ENCODE measurements at regions not wholly inside any gene's neighbourhood (a gene's known extent, or its start where the extent isn't known, plus 50 kb on each side); places are given as distances from the start of the nearest gene placed in this dataset.

DNA sequence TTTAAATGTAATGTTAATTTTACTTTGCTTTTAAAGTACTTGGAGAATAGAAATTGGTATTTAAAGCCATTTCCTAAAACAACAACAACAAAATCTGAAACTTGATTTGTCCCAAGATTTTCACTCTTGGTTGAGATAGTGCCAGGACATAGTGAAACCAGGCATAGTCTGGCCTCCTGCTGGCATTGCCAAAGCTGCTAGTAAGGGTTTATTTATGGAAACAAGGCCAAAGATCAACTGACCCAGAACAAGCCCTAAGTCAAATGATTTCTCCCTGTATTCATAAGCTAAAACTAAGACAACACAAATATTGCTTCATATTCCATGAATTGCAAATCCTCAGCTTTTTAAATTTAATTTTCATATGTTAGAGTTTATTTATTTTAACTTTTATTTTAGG is 227.5 kb upstream of the FGF13 start:
- Histone ChIP-seq H3K4me1 (ENCODE audit: control insufficient read depth, insufficient read depth, low read length) (no peaks in the 10 kb centered on the region), H3K9ac (ENCODE audit: low read length) (no peak overlapping the region), H3K9me3 (ENCODE audit: control insufficient read depth, low read length) (no peaks in the 10 kb centered on the region), H3K4me3 (ENCODE audit: low read length) (no peak overlapping the region), H3K27me3 (ENCODE audit: control insufficient read depth, insufficient read depth, low read length) (no peaks in the 10 kb centered on the region), H3K36me3 (ENCODE audit: control insufficient read depth, insufficient read depth, low read length) (no peaks in the 10 kb centered on the region)

- Histone ChIP-seq H3K27me3 (ENCODE audit: control insufficient read depth, insufficient read depth, low read length) (no peaks in the 10 kb centered on the region), H3K36me3 (ENCODE audit: control insufficient read depth, insufficient read depth, low read length) (no peaks in the 10 kb centered on the region), H3K9me3 (ENCODE audit: control insufficient read depth, low read length) (no peaks in the 10 kb centered on the region), H3K9ac (ENCODE audit: low read length) (no peak overlapping the region), H3K4me1 (ENCODE audit: control insufficient read depth, insufficient read depth, low read length) (no peaks in the 10 kb centered on the region), H3K4me3 (ENCODE audit: low read length) (no peak overlapping the region)
Observed at GRCh38 chrX:138938003-138938402, 226.5 kb upstream of the FGF13 start.

DNA sequence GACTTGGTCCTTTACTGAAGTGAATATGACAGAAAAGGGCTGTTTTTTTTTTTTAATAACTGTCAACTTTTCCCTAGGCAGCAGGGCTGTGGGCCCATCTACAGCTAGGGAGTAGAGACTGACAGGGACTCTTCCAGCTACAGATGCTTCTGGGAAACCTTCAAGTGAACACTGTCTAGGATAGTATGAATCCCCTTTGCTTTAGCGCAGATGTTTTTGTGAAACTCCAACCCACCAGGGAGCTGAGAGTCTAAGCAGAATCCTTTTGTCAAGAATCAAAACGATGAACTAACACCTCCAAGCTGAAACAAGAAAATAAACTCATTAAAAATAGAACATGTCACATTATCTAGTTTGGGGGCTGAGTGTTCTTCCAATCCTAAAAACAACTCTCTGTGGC is 219.7 kb upstream of the FGF13 start:
- Histone ChIP-seq H3K27me3 (ENCODE audit: control insufficient read depth, insufficient read depth, low read length) (no peaks in the 10 kb centered on the region), H3K4me1 (ENCODE audit: control insufficient read depth, insufficient read depth, low read length) (no peaks in the 10 kb centered on the region), H3K36me3 (ENCODE audit: control insufficient read depth, insufficient read depth, low read length) (no peaks in the 10 kb centered on the region), H3K9ac (ENCODE audit: low read length) (no peak overlapping the region), H3K4me3 (ENCODE audit: low read length) (no peak overlapping the region), H3K9me3 (ENCODE audit: control insufficient read depth, low read length) (no peaks in the 10 kb centered on the region)

GRCh38 chrX:138930583-138930945 is 219.0 kb upstream of the FGF13 start:
- Histone ChIP-seq H3K36me3 (ENCODE audit: control insufficient read depth, insufficient read depth, low read length) (no peaks in the 10 kb centered on the region), H3K27me3 (ENCODE audit: control insufficient read depth, insufficient read depth, low read length) (no peaks in the 10 kb centered on the region), H3K9me3 (ENCODE audit: control insufficient read depth, low read length) (no peaks in the 10 kb centered on the region), H3K4me1 (ENCODE audit: control insufficient read depth, insufficient read depth, low read length) (no peaks in the 10 kb centered on the region), H3K9ac (ENCODE audit: low read length) (no peak overlapping the region), H3K4me3 (ENCODE audit: low read length) (no peak overlapping the region)

GRCh38 chrX:138929926-138930582 is 218.5 kb upstream of the FGF13 start:
- H3K9me3 ChIP-seq (ENCODE audit: control insufficient read depth, low read length): no peaks in the 10 kb centered on the region
- no peaks in the 10 kb centered on the region for H3K27me3 ChIP-seq (ENCODE audit: control insufficient read depth, insufficient read depth, low read length)
- H3K36me3 ChIP-seq (ENCODE audit: control insufficient read depth, insufficient read depth, low read length): no peaks in the 10 kb centered on the region
- no peak overlapping the region for H3K9ac ChIP-seq (ENCODE audit: low read length)
- no peak overlapping the region for H3K4me3 ChIP-seq (ENCODE audit: low read length)
- H3K4me1 ChIP-seq (ENCODE audit: control insufficient read depth, insufficient read depth, low read length): no peaks in the 10 kb centered on the region

DNA sequence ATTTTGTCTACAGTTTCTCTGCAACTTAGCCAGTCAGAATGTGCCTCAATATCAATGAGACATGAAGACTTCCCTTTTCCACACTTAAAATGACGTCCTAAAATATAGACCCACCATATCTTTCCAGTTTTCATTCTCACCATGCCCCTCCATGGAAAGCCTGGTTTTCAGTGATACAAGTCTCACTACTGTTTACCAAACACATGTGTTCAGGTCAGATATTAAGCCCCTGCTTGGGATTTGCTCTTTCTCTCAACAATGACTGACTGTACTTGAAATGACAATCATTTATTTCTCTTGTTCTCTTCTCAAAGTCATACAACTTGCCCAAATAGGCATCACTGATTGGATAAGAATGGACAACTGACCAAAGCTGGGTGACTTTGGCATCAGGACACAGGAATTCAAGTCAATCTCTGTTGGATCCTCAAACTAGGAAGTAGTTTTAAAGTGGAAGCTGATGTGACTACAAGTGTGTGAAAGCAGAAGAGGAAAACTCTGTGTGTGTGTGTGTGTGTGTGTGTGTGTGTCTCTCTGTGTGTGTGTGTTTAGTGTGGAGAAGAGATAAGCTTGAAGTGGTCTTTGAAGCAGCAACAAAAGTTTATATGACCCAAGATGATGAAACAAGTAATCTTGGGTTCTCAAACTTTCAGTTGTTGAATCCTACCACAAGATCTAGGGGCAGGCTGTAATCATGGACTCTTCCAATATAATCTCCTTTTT is 217.4 kb upstream of the FGF13 start:
- H3K36me3 ChIP-seq (ENCODE audit: control insufficient read depth, insufficient read depth, low read length): no peaks in the 10 kb centered on the region
- no peak overlapping the region for H3K9ac ChIP-seq (ENCODE audit: low read length)
- H3K4me1 ChIP-seq (ENCODE audit: control insufficient read depth, insufficient read depth, low read length): no peaks in the 10 kb centered on the region
- no peaks in the 10 kb centered on the region for H3K9me3 ChIP-seq (ENCODE audit: control insufficient read depth, low read length)
- no peaks in the 10 kb centered on the region for H3K27me3 ChIP-seq (ENCODE audit: control insufficient read depth, insufficient read depth, low read length)
- H3K4me3 ChIP-seq (ENCODE audit: low read length): no peak overlapping the region

DNA sequence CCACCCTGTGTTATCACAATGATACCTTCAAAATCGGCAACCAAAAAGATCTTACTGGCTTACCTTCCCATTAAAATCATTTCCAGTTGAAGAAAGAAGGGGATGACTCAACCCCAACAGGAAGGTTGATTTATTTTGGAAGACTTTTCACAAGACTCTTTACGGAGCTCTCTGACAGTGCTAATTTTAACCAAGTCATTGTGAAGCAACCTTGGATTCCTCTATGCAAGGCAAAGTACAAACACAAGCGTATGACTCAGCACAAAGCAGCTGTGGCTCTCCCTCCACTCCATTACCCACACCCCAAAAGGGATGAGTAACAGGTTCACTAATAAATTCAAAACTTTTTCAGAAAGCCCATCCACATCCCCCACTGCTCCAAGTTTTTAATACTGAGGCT is 213.8 kb upstream of the FGF13 start:
- H3K4me1 ChIP-seq (ENCODE audit: control insufficient read depth, insufficient read depth, low read length): no peaks in the 10 kb centered on the region
- H3K9ac ChIP-seq (ENCODE audit: low read length): no peak overlapping the region
- H3K36me3 ChIP-seq (ENCODE audit: control insufficient read depth, insufficient read depth, low read length): no peaks in the 10 kb centered on the region
- H3K4me3 ChIP-seq (ENCODE audit: low read length): no peak overlapping the region
- H3K27me3 ChIP-seq (ENCODE audit: control insufficient read depth, insufficient read depth, low read length): no peaks in the 10 kb centered on the region
- no peaks in the 10 kb centered on the region for H3K9me3 ChIP-seq (ENCODE audit: control insufficient read depth, low read length)

DNA sequence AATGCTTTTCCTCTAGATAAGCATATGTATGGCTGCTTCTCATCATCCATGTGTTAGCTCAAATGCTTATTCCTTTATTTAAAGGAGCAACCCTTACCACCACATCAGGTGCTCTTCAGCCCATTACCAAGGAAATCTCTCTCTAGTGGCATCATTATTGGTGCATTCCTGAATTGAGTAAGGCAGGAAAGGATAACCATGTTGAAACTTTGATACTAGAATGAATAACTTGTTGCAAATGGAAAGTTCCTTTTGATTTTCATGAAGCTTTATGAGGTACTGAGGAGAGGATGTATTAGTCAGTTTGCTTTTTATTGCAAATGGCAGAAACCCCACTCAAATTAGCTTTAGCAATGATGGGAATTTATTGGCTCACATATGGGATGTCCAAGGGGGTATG is 212.3 kb upstream of the FGF13 start:
- Histone ChIP-seq H3K27me3 (ENCODE audit: control insufficient read depth, insufficient read depth, low read length) (no peaks in the 10 kb centered on the region), H3K4me1 (ENCODE audit: control insufficient read depth, insufficient read depth, low read length) (no peaks in the 10 kb centered on the region), H3K4me3 (ENCODE audit: low read length) (no peak overlapping the region), H3K9ac (ENCODE audit: low read length) (no peak overlapping the region), H3K36me3 (ENCODE audit: control insufficient read depth, insufficient read depth, low read length) (no peaks in the 10 kb centered on the region), H3K9me3 (ENCODE audit: control insufficient read depth, low read length) (no peaks in the 10 kb centered on the region)

DNA sequence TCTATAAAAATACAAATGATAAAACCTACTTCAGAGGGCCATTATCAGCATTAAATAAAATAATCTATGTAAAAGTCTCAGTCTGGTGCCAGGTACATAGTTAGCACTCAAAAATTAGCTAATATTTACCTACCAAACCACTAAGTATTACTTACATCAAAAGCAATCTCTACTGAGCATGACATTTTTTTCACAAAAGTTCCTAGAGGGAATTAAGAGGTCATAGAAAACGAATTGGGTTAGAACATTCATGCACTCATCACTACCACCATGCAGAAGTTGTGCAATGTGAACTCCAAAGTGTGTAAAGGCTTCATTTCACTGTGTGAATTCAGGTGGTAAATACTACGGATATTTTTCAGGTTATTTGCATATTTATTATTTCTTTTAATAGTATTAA is 209.5 kb upstream of the FGF13 start:
- H3K36me3 ChIP-seq (ENCODE audit: control insufficient read depth, insufficient read depth, low read length): no peaks in the 10 kb centered on the region

GRCh38 chrX:138917781-138918180 is 206.3 kb upstream of the FGF13 start:
- Histone ChIP-seq H3K4me1 (ENCODE audit: control insufficient read depth, insufficient read depth, low read length) (no peaks in the 10 kb centered on the region), H3K9ac (ENCODE audit: low read length) (no peak overlapping the region), H3K9me3 (ENCODE audit: control insufficient read depth, low read length) (no peaks in the 10 kb centered on the region)

More for the DNA sequence above, 209.5 kb upstream of the FGF13 start:
- Histone ChIP-seq H3K9ac (ENCODE audit: low read length) (no peak overlapping the region), H3K9me3 (ENCODE audit: control insufficient read depth, low read length) (no peaks in the 10 kb centered on the region), H3K27me3 (ENCODE audit: control insufficient read depth, insufficient read depth, low read length) (no peaks in the 10 kb centered on the region), H3K4me3 (ENCODE audit: low read length) (no peak overlapping the region), H3K4me1 (ENCODE audit: control insufficient read depth, insufficient read depth, low read length) (no peaks in the 10 kb centered on the region)

DNA sequence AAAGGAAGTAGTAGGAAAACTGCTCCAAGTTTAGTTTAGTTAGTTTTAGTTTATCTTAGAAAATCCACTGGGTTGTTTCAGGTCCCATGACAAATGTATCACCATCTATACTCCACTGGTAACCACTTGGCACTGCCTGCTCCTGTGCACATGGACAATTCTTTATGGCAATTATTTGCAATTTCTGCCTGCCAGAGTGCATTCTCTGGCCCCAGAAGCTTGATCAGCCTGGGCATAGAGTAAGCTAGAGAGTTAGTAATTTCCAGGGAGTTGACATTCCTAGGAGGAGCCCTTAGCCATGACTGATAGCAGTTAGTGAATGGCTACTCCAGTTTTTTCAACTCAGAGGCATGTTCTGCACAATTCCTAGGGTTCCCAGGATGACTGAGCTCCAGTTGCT is 203.2 kb upstream of the FGF13 start:
- Histone ChIP-seq H3K9ac (ENCODE audit: low read length) (no peak overlapping the region), H3K4me1 (ENCODE audit: control insufficient read depth, insufficient read depth, low read length) (no peaks in the 10 kb centered on the region), H3K27me3 (ENCODE audit: control insufficient read depth, insufficient read depth, low read length) (no peaks in the 10 kb centered on the region), H3K9me3 (ENCODE audit: control insufficient read depth, low read length) (no peaks in the 10 kb centered on the region), H3K36me3 (ENCODE audit: control insufficient read depth, insufficient read depth, low read length) (no peaks in the 10 kb centered on the region), H3K4me3 (ENCODE audit: low read length) (no peak overlapping the region)

More at GRCh38 chrX:138917781-138918180, 206.3 kb upstream of the FGF13 start:
- H3K36me3 ChIP-seq (ENCODE audit: control insufficient read depth, insufficient read depth, low read length): no peaks in the 10 kb centered on the region
- no peak overlapping the region for H3K4me3 ChIP-seq (ENCODE audit: low read length)
- no peaks in the 10 kb centered on the region for H3K27me3 ChIP-seq (ENCODE audit: control insufficient read depth, insufficient read depth, low read length)

DNA sequence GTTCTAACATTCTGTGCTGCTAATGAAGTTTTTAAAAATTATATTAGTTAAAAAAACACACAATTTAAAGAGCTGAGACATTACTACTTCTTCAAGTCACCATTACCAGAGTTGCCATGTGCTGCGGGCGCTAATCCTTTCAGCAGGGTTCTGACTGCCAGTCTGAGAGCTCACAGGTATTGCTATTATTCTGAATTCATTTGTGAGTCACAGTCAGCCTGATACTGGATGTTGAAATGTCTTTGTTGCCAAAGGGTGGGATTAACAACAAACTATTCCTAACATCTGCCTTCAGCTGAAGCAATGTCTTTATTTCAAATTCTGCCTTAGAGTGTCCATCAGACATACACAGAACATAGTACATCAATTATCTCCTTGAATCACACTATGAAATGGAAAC is 197.1 kb upstream of the FGF13 start:
- H3K36me3 ChIP-seq (ENCODE audit: control insufficient read depth, insufficient read depth, low read length): no peaks in the 10 kb centered on the region
- no peaks in the 10 kb centered on the region for H3K9me3 ChIP-seq (ENCODE audit: control insufficient read depth, low read length)
- no peaks in the 10 kb centered on the region for H3K27me3 ChIP-seq (ENCODE audit: control insufficient read depth, insufficient read depth, low read length)

More for the DNA sequence above, 197.1 kb upstream of the FGF13 start:
- Histone ChIP-seq H3K4me3 (ENCODE audit: low read length) (no peak overlapping the region), H3K4me1 (ENCODE audit: control insufficient read depth, insufficient read depth, low read length) (no peaks in the 10 kb centered on the region), H3K9ac (ENCODE audit: low read length) (no peak overlapping the region)

All from mucosa of stomach (tissue), 1 donor.